Activated T-helper 1 cell treated with anti-CD3 and anti-CD28 coated beads, Interleukin-12 subunit alpha, Interleukin-12 subunit beta, Interleukin-2, Interleukin-4 antibody, amounts not matched to agents 30 ng/mL and 10 ng/mL and 1 ng/mL, durations not matched to agents 14 hours and 24 hours and 36 hours (primary cell): ENCODE measurements at regions not wholly inside any gene's neighbourhood (a gene's known extent, or its start where the extent isn't known, plus 50 kb on each side); places are given as distances from the start of the nearest gene placed in this dataset.

Experiments
- DNase-seq: peaks from one replicate; pipeline ENCODE4 v3.0.0; 2021; ENCODE audit warnings: low spot score
- H3K27ac Mint-ChIP-seq: one replicate; pipeline ENCODE4 v1.8.0; 2021; ENCODE audit warnings: mild to moderate bottlenecking, mixed read lengths
- H3K27me3 Mint-ChIP-seq: one replicate; pipeline ENCODE4 v1.8.0; 2022; ENCODE audit warnings: mild to moderate bottlenecking, moderate library complexity, mixed read lengths; ENCODE audit not compliant: insufficient read depth
- H3K36me3 Mint-ChIP-seq: one replicate; pipeline ENCODE4 v1.8.0; 2021; ENCODE audit warnings: low read depth, mixed read lengths
- H3K4me1 Mint-ChIP-seq: one replicate; pipeline ENCODE4 v1.8.0; 2021; ENCODE audit warnings: low read depth, mixed read lengths
- H3K4me3 Mint-ChIP-seq: one replicate; pipeline ENCODE4 v1.8.0; 2021; ENCODE audit warnings: mild to moderate bottlenecking, moderate library complexity, mixed read lengths
- H3K9me3 Mint-ChIP-seq: one replicate; pipeline ENCODE4 v1.8.0; 2021; ENCODE audit warnings: mixed read lengths
- intact Hi-C: fragments of 100-400 bp; cut with micrococcal nuclease; formaldehyde crosslinking; loops from one replicate; pipeline ENCODE4 v1.15.1; 2024

- no peaks in the 10 kb centered on the region for H3K4me1 Mint-ChIP-seq
- no peaks in the 10 kb centered on the region for H3K27me3 Mint-ChIP-seq
- no peak overlapping the region for H3K27ac Mint-ChIP-seq
- H3K4me3 Mint-ChIP-seq: no peak overlapping the region
- H3K36me3 Mint-ChIP-seq: no peaks in the 10 kb centered on the region
- H3K9me3 Mint-ChIP-seq: no peaks in the 10 kb centered on the region
- intact Hi-C loops: no loop called here
- DNase-seq: no peak
Measured at GRCh38 chr11:116177521-116178210, 595.1 kb downstream of the BUD13 start.

DNA sequence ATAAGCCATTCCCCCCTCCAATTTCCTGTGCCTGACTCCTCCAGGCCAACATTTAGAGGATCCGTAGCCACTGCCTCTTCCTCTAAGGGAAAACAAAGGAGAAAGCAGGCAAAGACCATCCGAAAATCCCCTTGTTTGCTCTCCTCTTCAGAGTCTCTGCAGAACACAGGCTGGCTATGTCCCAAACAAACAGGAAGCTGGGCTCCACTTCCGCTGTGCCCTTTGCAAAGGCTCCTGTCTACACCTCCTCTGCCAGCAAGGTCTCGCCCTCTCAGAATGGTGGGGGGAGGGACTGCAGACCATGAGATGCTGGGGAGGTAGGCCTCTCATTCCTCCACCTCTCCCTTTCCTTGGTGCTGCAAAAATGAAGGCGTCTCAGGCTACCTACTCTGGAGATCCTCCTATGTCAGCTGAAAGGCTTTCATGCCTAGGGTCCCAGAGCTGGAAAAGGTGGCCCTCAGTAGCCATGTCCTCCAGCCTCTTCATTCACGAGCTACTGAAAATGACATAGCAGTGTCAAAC is 596.2 kb downstream of the BUD13 start:
- intact Hi-C loops: no loop called here
- no peak overlapping the region for H3K27ac Mint-ChIP-seq
- no peaks in the 10 kb centered on the region for H3K36me3 Mint-ChIP-seq
- DNase-seq: no peak
- H3K9me3 Mint-ChIP-seq: no peaks in the 10 kb centered on the region
- no peaks in the 10 kb centered on the region for H3K27me3 Mint-ChIP-seq
- no peaks in the 10 kb centered on the region for H3K4me1 Mint-ChIP-seq
- no peak overlapping the region for H3K4me3 Mint-ChIP-seq

DNA sequence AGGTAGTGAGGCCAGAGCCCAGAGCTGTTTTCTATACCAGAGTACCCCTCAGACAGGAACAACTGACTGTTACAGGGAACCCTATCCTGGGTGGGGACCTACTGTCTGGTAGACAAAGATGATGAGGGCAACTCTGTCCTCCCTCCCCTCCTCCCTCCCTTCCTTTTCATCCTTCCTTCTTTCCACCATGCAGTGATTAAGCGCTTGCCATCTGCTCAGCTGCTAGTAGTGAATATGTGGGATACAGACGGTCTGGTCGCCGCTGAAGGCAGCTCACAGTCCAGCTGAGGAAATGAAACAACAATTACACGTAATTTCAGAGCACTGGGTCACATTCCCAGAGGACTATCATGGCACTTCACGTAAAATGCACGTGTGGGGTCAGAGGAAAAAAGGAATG is 597.1 kb downstream of the BUD13 start:
- DNase-seq: no peak
- Mint-ChIP-seq H3K4me3 (no peak overlapping the region), H3K4me1 (no peaks in the 10 kb centered on the region), H3K27ac (no peak overlapping the region), H3K9me3 (no peaks in the 10 kb centered on the region), H3K36me3 (no peaks in the 10 kb centered on the region), H3K27me3 (no peaks in the 10 kb centered on the region)
- intact Hi-C loops: no loop called here

- H3K4me3 Mint-ChIP-seq: no peak overlapping the region
- DNase-seq: no peak
Measured at GRCh38 chr11:116173941-116174911, 598.6 kb downstream of the BUD13 start.

GRCh38 chr11:116173506-116173905 is 599.3 kb downstream of the BUD13 start:
- Mint-ChIP-seq H3K27ac (no peak overlapping the region), H3K4me1 (no peaks in the 10 kb centered on the region)

More at GRCh38 chr11:116173941-116174911, 598.6 kb downstream of the BUD13 start:
- Mint-ChIP-seq H3K36me3 (no peaks in the 10 kb centered on the region), H3K27ac (no peak overlapping the region), H3K4me1 (no peaks in the 10 kb centered on the region), H3K9me3 (no peaks in the 10 kb centered on the region), H3K27me3 (no peaks in the 10 kb centered on the region)
- intact Hi-C loops: no loop called here

GRCh38 chr11:116172851-116173250 is 599.9 kb downstream of the BUD13 start:
- Mint-ChIP-seq H3K27me3 (no peaks in the 10 kb centered on the region), H3K27ac (no peak overlapping the region), H3K4me1 (no peaks in the 10 kb centered on the region), H3K4me3 (no peak overlapping the region), H3K9me3 (no peaks in the 10 kb centered on the region), H3K36me3 (no peaks in the 10 kb centered on the region)
- intact Hi-C loops: no loop called here
- DNase-seq: no peak

More at GRCh38 chr11:116173506-116173905, 599.3 kb downstream of the BUD13 start:
- H3K27me3 Mint-ChIP-seq: no peaks in the 10 kb centered on the region
- no peaks in the 10 kb centered on the region for H3K36me3 Mint-ChIP-seq
- no peaks in the 10 kb centered on the region for H3K9me3 Mint-ChIP-seq
- DNase-seq: no peak
- H3K4me3 Mint-ChIP-seq: no peak overlapping the region
- intact Hi-C loops: no loop called here

DNA sequence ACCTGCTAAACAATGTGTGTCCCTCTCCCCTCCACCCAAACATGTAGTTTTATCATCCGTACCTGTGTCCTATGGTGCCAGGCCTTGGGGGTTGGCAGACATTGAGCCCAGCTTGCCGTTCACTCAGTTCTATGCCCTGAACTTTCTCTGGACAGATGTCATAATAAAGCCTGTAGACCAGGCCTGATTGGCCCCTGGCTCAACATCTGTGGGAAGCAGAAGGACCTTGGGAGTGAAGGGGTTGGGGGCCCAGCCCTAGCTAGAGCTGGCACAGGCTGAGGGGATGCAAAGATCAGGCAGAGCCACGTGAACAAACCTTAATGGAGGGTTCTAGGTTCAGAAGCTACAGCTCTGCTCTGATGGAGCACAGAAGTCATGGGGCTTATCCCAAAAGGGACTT is 600.6 kb downstream of the BUD13 start:
- Mint-ChIP-seq H3K4me3 (no peak overlapping the region), H3K4me1 (no peaks in the 10 kb centered on the region), H3K36me3 (no peaks in the 10 kb centered on the region), H3K9me3 (no peaks in the 10 kb centered on the region), H3K27ac (no peak overlapping the region), H3K27me3 (no peaks in the 10 kb centered on the region)
- intact Hi-C loops: no loop called here
- no peak for DNase-seq

GRCh38 chr11:116171271-116172140 is 601.3 kb downstream of the BUD13 start:
- no peaks in the 10 kb centered on the region for H3K9me3 Mint-ChIP-seq
- no peaks in the 10 kb centered on the region for H3K4me1 Mint-ChIP-seq
- no peak overlapping the region for H3K27ac Mint-ChIP-seq
- intact Hi-C loops: no loop called here
- no peak for DNase-seq
- no peaks in the 10 kb centered on the region for H3K36me3 Mint-ChIP-seq
- no peak overlapping the region for H3K4me3 Mint-ChIP-seq
- no peaks in the 10 kb centered on the region for H3K27me3 Mint-ChIP-seq

DNA sequence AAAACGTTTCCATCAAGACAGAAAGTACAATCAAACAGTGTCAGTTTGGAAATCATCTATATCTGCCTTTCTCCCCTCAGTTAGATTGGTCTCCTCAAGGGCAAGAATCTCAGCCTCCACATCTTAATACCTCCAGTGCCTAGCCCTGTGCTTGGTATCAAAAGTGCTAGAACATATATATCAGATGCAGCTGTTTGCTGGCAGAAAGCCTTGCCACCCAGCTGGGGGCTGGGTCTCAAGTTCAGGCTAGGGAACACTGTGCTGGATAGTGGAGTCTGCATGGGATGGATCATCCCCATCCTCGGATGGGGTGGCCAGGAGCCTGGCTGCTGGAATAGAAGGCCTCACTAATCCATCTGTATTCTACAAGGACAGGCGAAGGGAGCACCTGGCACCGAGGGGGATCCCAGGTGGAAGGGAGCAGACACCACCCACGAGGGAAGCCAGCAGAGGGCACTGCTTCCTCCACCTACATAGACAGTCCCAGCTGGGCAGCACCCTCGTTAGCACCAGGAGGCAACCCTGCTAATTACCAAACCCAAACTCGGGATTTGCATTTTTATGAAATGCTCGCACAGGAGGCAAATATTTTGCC is 602.2 kb downstream of the BUD13 start:
- DNase-seq: no peak
- no peak overlapping the region for H3K27ac Mint-ChIP-seq
- no peaks in the 10 kb centered on the region for H3K4me1 Mint-ChIP-seq
- H3K36me3 Mint-ChIP-seq: no peaks in the 10 kb centered on the region
- H3K9me3 Mint-ChIP-seq: no peaks in the 10 kb centered on the region
- intact Hi-C loops: no loop called here
- H3K27me3 Mint-ChIP-seq: peaks cover 2% of the 10 kb centered on the region
- no peak overlapping the region for H3K4me3 Mint-ChIP-seq

GRCh38 chr11:116169776-116170175 is 603.0 kb downstream of the BUD13 start:
- Mint-ChIP-seq H3K36me3 (no peaks in the 10 kb centered on the region), H3K4me1 (no peaks in the 10 kb centered on the region), H3K27ac (no peak overlapping the region), H3K27me3 (peaks cover 2% of the 10 kb centered on the region), H3K9me3 (no peaks in the 10 kb centered on the region), H3K4me3 (no peak overlapping the region)
- intact Hi-C loops: no loop called here
- no peak for DNase-seq

DNA sequence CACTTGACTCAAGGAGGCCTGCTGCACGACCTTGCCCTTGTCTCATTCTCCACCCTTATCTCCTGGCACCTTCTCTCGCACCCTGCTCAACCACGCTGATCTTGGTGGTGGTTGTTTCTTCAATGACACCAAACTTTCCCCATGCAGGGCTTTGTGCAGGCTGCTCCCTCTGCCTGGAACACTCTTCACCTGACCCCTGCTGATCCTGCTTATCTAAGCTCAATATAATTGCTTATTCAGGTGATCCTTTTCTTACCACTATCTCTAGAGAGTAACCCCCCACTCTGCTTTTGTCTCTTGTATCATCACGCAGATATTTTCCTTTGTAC is 604.4 kb downstream of the BUD13 start:
- peaks cover 2% of the 10 kb centered on the region for H3K27me3 Mint-ChIP-seq
- no peak overlapping the region for H3K4me3 Mint-ChIP-seq
- H3K27ac Mint-ChIP-seq: no peak overlapping the region
- no peaks in the 10 kb centered on the region for H3K4me1 Mint-ChIP-seq
- DNase-seq: no peak
- no peaks in the 10 kb centered on the region for H3K9me3 Mint-ChIP-seq
- intact Hi-C loops: no loop called here
- no peaks in the 10 kb centered on the region for H3K36me3 Mint-ChIP-seq

GRCh38 chr11:116167706-116168458 is 604.9 kb downstream of the BUD13 start:
- DNase-seq: no peak
- intact Hi-C loops: no loop called here
- Mint-ChIP-seq H3K27me3 (peaks cover 5% of the 10 kb centered on the region), H3K9me3 (no peaks in the 10 kb centered on the region), H3K4me1 (no peaks in the 10 kb centered on the region), H3K27ac (no peak overlapping the region), H3K4me3 (no peak overlapping the region), H3K36me3 (no peaks in the 10 kb centered on the region)
